GM18498 (cell line): ENCODE measurements at regions not wholly inside any gene's neighbourhood (a gene's known extent, or its start where the extent isn't known, plus 50 kb on each side); places are given as distances from the start of the nearest gene placed in this dataset.

Source experiments
- ATAC-seq: cut with Tn5 transposase; IDR thresholded peaks from one replicate; pipeline ENCODE4 v1.9.1; 2021; ENCODE audit warnings: mild to moderate bottlenecking, moderate library complexity; ENCODE audit not compliant: unreplicated experiment

GRCh38 chr13:39279077-39279476 lies 240.8 kb downstream of the NHLRC3 start:
- no peak for ATAC-seq

- ATAC-seq, result no peak
Observed at GRCh38 chr13:39281539-39282150, 243.4 kb downstream of the NHLRC3 start.

- ATAC-seq, result peak; percentile 94
Observed at GRCh38 chr13:39282400-39282972, 244.2 kb downstream of the NHLRC3 start.

- ATAC-seq, result no peak
Observed at GRCh38 chr13:39283072-39283471, 244.8 kb downstream of the NHLRC3 start.

GRCh38 chr13:39284801-39285388 lies 246.6 kb downstream of the NHLRC3 start:
- ATAC-seq, result no peak
